Thoracic aorta (tissue), 2 donors: ENCODE measurements at regions not wholly inside any gene's neighbourhood (a gene's known extent, or its start where the extent isn't known, plus 50 kb on each side); places are given as distances from the start of the nearest gene placed in this dataset.

Source experiments
- ATAC-seq: fragments of 150-250 bp; one replicate; pipeline ENCODE4 v1.8.0; 2017; ENCODE audit warnings: low read depth; ENCODE audit not compliant: insufficient number of reproducible peaks, low FRiP score
- DNase-seq: peaks from one replicate; pipeline ENCODE4 v3.0.0-alpha.2; 2020; ENCODE audit warnings: low spot score
- H3K27ac ChIP-seq, 2 donors: fragments of 200-600 bp; sonication (generic); 1 replicate in 1 of 2; 2 replicates in 1 of 2; pipeline ENCODE4 v1.5.1; 2016; ENCODE audit warnings: mild to moderate bottlenecking in 2 of 2, moderate library complexity in 2 of 2
- H3K27me3 ChIP-seq: fragments of 200-600 bp; sonication (generic); replicated peaks from 2 replicates; pipeline ENCODE4 v1.6.0; 2016; ENCODE audit warnings: mild to moderate bottlenecking; ENCODE audit not compliant: insufficient read depth
- H3K36me3 ChIP-seq: fragments of 200-600 bp; sonication (generic); one replicate; pipeline ENCODE4 v1.5.1; 2016
- H3K4me1 ChIP-seq, 2 donors: fragments of 200-600 bp; sonication (generic); 1 replicate in 1 of 2; 2 replicates in 1 of 2; pipeline versions ENCODE4 v1.5.1 to v1.6.0; 2016; ENCODE audit warnings: low read depth in 2 of 2, mild to moderate bottlenecking in 1 of 2; ENCODE audit not compliant: control insufficient read depth in 1 of 2
- H3K4me3 ChIP-seq: fragments of 200-600 bp; sonication (generic); 2 replicates; pipeline ENCODE4 v1.5.1; 2016; ENCODE audit warnings: mild to moderate bottlenecking
- H3K9me3 ChIP-seq: fragments of 200-600 bp; sonication (generic); 2 replicates; pipeline ENCODE4 v1.5.1; 2016
- CTCF ChIP-seq: fragments of 200-600 bp; sonication (generic); IDR thresholded peaks from one replicate; pipeline ENCODE4 v1.5.1; 2019; ENCODE audit warnings: antibody characterized with exemption

GRCh38 chr1:59044535-59045121 is 252.3 kb upstream of the FGGY start:
- ATAC-seq = no peak
- TF ChIP-seq CTCF = no peak
- DNase-seq = no peak
- Histone ChIP-seq H3K27ac (no peak overlapping the region), H3K27me3 (no peaks in the 10 kb centered on the region), H3K4me3 (no peak overlapping the region), H3K9me3 (no peaks in the 10 kb centered on the region), H3K4me1 (peaks cover 0 to 5% of the 10 kb centered on the region in 2 donors), H3K36me3 (no peaks in the 10 kb centered on the region)

- Histone ChIP-seq H3K27me3 (no peaks in the 10 kb centered on the region), H3K4me1 (peaks cover 0 to 5% of the 10 kb centered on the region in 2 donors), H3K27ac (no peak overlapping the region), H3K4me3 (no peak overlapping the region), H3K36me3 (no peaks in the 10 kb centered on the region), H3K9me3 (no peaks in the 10 kb centered on the region)
- DNase-seq (no peak), ATAC-seq (no peak)
- TF ChIP-seq CTCF = no peak
These were observed 251.8 kb upstream of the FGGY start for GRCh38 chr1:59045137-59045536.

GRCh38 chr1:59045636-59046035 is 251.3 kb upstream of the FGGY start:
- DNase-seq (no peak), ATAC-seq (no peak)
- peaks cover 0 to 5% of the 10 kb centered on the region in 2 donors for H3K4me1 ChIP-seq
- H3K36me3 ChIP-seq = no peaks in the 10 kb centered on the region
- H3K27me3 ChIP-seq = no peaks in the 10 kb centered on the region
- H3K4me3 ChIP-seq = no peak overlapping the region
- no peak overlapping the region for H3K27ac ChIP-seq
- no peaks in the 10 kb centered on the region for H3K9me3 ChIP-seq
- no peak for TF ChIP-seq CTCF

- ATAC-seq (no peak), DNase-seq (no peak)
- Histone ChIP-seq H3K9me3 (no peaks in the 10 kb centered on the region), H3K27me3 (no peaks in the 10 kb centered on the region), H3K27ac (no peak overlapping the region), H3K4me1 (peaks cover 0 to 5% of the 10 kb centered on the region in 2 donors), H3K4me3 (no peak overlapping the region), H3K36me3 (no peaks in the 10 kb centered on the region)
- TF ChIP-seq CTCF = no peak
These were observed 250.8 kb upstream of the FGGY start for GRCh38 chr1:59046134-59046533.

DNA sequence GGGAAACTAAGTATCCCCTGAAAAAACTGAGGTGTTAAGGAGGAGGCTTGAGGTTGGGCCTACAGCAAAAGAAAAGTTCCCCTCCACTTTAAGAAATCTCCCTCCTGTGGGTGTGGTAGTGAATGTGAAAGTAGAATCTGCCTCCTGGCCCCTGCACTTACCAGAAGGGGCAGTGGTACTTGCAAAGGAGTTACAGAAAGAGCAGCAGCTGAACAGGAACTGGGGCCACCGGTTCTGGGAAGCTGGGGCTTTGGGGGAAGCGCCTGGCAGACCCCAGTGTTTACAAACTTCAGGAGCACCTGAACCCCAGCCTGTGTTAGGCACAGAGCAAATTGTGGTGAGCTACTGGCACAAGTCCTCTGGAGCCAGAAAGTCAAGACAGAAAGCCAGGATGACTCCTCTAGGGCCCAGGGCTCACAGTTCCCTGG is 250.2 kb upstream of the FGGY start:
- Histone ChIP-seq H3K36me3 (no peaks in the 10 kb centered on the region), H3K9me3 (no peaks in the 10 kb centered on the region), H3K27ac (no peak overlapping the region), H3K4me1 (peaks cover 0 to 5% of the 10 kb centered on the region in 2 donors), H3K27me3 (no peaks in the 10 kb centered on the region), H3K4me3 (no peak overlapping the region)
- ATAC-seq (no peak), DNase-seq (no peak)
- no peak for TF ChIP-seq CTCF
